ENCODE measurements at regions not wholly inside any gene's neighbourhood (a gene's known extent, or its start where the extent isn't known, plus 50 kb on each side); places are given as distances from the start of the nearest gene placed in this dataset.

- DNase-seq (ENCODE audit: low read depth): no peak
Observed at GRCh38 chr2:139034064-139034463, 253.9 kb upstream of the NXPH2 start.

- DNase-seq (ENCODE audit: low read depth): peak; percentile 6
Observed at GRCh38 chr2:139033300-139033699, 253.1 kb upstream of the NXPH2 start.

GRCh38 chr2:139031722-139032121, 251.5 kb upstream of the NXPH2 start:
- no peak for DNase-seq (ENCODE audit: low read depth)

- DNase-seq (ENCODE audit: low read depth): no peak
Observed at GRCh38 chr2:139020287-139020686, 240.1 kb upstream of the NXPH2 start.

GRCh38 chr2:139018252-139018651, 238.1 kb upstream of the NXPH2 start:
- DNase-seq (ENCODE audit: low read depth): no peak

- no peak for DNase-seq (ENCODE audit: low read depth)
Observed at GRCh38 chr2:139007130-139007529, 226.9 kb upstream of the NXPH2 start.

GRCh38 chr2:139000131-139000785, 220.1 kb upstream of the NXPH2 start:
- no peak for DNase-seq (ENCODE audit: low read depth)

GRCh38 chr2:138997856-138998517, 217.8 kb upstream of the NXPH2 start:
- DNase-seq (ENCODE audit: low read depth): peak; percentile 4

- DNase-seq (ENCODE audit: low read depth): no peak
Observed at GRCh38 chr2:138997346-138997745, 217.2 kb upstream of the NXPH2 start.

GRCh38 chr2:138994502-138994901, 214.3 kb upstream of the NXPH2 start:
- DNase-seq (ENCODE audit: low read depth): no peak

GRCh38 chr2:138985881-138986280, 205.7 kb upstream of the NXPH2 start:
- DNase-seq (ENCODE audit: low read depth): no peak

GRCh38 chr2:138979131-138979785, 199.1 kb upstream of the NXPH2 start:
- no peak for DNase-seq (ENCODE audit: low read depth)

- DNase-seq (ENCODE audit: low read depth): no peak
Observed at GRCh38 chr2:138974651-138975050, 194.5 kb upstream of the NXPH2 start.

GRCh38 chr2:138964418-138964817, 184.2 kb upstream of the NXPH2 start:
- no peak for DNase-seq (ENCODE audit: low read depth)

- no peak for DNase-seq (ENCODE audit: low read depth)
Observed at GRCh38 chr2:138962686-138963085, 182.5 kb upstream of the NXPH2 start.

GRCh38 chr2:138960191-138960590, 180.0 kb upstream of the NXPH2 start:
- DNase-seq (ENCODE audit: low read depth): no peak

- no peak for DNase-seq (ENCODE audit: low read depth)
Observed at GRCh38 chr2:138959031-138959430, 178.8 kb upstream of the NXPH2 start.

- no peak for DNase-seq (ENCODE audit: low read depth)
Observed at GRCh38 chr2:138956116-138956515, 175.9 kb upstream of the NXPH2 start.

GRCh38 chr2:138950486-138950885, 170.3 kb upstream of the NXPH2 start:
- no peak for DNase-seq (ENCODE audit: low read depth)

GRCh38 chr2:138949517-138949916, 169.3 kb upstream of the NXPH2 start:
- DNase-seq (ENCODE audit: low read depth): no peak

GRCh38 chr2:138948070-138948539, 167.9 kb upstream of the NXPH2 start:
- peak; percentile 97 for DNase-seq (ENCODE audit: low read depth)

GRCh38 chr2:138943470-138943869, 163.3 kb upstream of the NXPH2 start:
- no peak for DNase-seq (ENCODE audit: low read depth)

- no peak for DNase-seq (ENCODE audit: low read depth)
Observed at GRCh38 chr2:138942466-138942865, 162.3 kb upstream of the NXPH2 start.

Data from amniotic epithelial cell (primary cell).